GM12872 (cell line): ENCODE measurements at regions not wholly inside any gene's neighbourhood (a gene's known extent, or its start where the extent isn't known, plus 50 kb on each side); places are given as distances from the start of the nearest gene placed in this dataset.

Source experiments
- TF ChIP-seq, protein P1 (sequence below): IDR thresholded peaks from 3 replicates; pipeline ENCODE4 v1.5.1; 2011; ENCODE audit warnings: low read depth, mild to moderate bottlenecking, low read length, moderate library complexity; ENCODE audit not compliant: insufficient read depth

DNA sequence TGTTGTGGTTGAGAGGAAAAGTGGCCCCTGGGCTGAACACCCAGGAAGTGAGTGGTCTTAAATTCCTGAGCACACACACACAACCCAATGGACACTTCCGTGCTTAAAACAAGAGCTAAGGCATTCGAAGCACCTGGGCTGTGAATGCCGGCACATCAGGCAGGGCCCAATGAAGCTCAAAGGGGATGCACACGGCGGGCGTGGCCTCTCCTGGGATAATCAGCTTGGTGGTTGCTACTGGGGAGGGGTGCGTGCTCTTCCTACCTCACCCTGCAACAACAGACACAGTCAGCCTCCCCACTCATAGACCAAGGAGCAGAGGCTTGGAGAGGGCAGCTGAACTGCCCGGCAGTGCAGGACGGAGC is 115.0 kb upstream of the TCERG1L start:
- TF ChIP-seq, protein P1, sequence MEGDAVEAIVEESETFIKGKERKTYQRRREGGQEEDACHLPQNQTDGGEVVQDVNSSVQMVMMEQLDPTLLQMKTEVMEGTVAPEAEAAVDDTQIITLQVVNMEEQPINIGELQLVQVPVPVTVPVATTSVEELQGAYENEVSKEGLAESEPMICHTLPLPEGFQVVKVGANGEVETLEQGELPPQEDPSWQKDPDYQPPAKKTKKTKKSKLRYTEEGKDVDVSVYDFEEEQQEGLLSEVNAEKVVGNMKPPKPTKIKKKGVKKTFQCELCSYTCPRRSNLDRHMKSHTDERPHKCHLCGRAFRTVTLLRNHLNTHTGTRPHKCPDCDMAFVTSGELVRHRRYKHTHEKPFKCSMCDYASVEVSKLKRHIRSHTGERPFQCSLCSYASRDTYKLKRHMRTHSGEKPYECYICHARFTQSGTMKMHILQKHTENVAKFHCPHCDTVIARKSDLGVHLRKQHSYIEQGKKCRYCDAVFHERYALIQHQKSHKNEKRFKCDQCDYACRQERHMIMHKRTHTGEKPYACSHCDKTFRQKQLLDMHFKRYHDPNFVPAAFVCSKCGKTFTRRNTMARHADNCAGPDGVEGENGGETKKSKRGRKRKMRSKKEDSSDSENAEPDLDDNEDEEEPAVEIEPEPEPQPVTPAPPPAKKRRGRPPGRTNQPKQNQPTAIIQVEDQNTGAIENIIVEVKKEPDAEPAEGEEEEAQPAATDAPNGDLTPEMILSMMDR = no peak

DNA sequence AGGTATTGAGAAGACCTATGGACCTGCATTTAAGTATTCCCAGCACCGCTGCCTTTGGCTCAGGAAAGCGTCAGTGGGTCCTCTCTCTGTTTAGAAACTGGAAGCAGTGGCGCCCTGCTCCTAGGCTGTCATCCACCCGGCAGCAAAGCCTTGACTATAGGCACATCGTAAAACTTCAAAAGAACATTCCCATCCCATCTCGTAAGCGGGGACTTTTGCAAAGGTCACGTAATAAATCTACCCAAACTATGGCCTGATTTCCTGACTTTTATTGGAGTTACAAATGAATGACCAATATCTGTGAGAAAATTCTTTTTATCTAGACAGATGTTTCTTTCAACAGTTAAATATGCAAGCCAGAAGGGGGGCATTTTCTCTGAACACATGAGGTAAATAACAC is 115.8 kb upstream of the TCERG1L start:
- TF ChIP-seq, protein P1 = no peak

DNA sequence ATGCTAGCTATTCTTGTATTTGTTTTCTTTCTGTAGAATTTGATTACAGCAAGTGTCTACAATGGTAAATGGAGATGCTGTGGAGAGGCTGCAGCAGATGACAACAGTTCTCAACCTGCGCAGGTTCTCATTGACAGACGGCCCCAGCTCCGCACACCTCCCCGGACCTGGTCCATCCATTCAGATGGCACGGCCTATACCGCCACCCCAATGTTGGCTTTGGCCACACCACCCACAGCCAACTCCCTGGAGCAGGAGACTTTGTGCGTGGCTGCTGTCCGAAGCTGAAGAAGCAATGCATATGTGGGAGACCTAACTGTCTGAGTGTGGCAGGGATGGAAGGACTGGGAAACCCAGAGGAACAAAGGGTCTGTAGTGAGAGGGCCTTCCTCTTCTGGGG is 116.4 kb upstream of the TCERG1L start:
- TF ChIP-seq, protein P1 = no peak

DNA sequence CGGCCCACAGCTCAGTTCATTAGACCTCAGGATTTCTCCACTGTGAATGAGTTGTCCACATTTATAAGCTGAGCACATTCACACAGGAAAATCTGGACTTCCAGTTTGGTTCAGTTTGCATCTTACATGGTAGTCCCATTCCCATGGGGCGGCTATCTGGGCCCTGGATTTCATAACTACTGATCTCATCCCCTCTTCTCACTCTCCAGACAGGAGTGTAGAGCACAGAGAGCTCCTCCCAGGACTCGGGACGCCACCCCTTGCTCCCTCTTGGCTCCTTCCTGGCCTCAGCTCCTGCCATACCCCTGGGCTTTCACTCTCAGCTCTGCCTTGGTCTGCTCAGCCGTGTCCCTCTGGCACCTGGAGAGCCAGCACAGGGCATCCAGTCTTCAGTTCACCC is 117.6 kb upstream of the TCERG1L start:
- TF ChIP-seq, protein P1 = no peak

DNA sequence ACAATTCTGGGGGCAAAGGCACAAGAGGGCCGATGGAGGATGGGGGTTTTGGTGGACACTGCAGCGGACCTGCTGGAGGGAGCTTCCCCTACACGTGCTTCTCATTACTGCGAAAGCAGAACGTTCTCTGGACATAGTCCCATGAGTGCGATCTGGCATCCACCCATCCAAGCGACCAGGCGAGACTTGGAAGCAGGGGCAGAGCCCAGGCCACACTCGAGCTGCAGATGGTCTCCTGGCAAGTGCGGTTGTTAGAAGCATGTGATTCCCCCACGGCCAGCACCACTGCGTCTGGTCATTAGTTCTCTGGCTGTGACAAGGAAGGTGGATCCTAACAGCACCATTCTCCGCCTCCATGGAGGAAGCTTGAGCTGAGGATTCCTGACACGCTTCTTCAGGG is 118.4 kb upstream of the TCERG1L start:
- TF ChIP-seq, protein P1 = no peak

DNA sequence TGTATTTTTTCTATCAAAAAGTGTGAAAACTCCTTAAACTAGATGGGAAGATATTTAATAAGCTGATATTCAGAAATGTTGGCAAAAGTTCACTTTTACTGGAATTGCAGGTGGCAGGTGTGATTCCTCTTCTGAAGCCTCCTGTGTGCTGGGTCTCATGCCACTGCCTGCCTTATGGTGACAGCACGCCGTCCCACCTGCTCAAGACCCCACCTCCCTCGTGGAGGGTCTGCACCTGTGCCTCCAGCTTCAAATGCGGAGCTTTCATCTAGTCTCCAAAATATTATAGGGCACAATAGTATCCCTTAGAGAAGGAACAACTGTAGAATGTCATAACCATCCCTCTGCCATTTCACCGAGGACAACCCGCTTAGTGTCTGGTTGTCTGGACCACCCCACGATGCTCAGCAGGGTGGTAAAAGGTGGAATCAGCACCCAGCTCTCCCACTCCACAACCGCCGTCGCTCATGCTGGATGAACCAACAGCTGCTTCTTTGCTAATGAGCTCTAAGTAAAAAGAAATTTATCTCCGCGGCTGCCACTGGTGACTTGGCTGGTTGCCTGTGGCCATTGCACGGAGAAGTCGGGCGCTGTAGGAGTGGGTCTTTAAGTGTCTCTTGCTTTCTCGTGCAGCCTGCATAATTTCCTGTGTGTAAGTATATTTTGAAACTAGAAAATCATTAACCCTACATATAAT is 119.3 kb upstream of the TCERG1L start:
- TF ChIP-seq, protein P1 = no peak

GRCh38 chr10:131431533-131431932 is 120.0 kb upstream of the TCERG1L start:
- TF ChIP-seq, protein P1 = no peak
